HepG2 (cell line): ENCODE measurements at regions not wholly inside any gene's neighbourhood (a gene's known extent, or its start where the extent isn't known, plus 50 kb on each side); places are given as distances from the start of the nearest gene placed in this dataset.

Source experiments
- HNF4A ChIP-seq: sonication (generic); formaldehyde crosslinking; IDR thresholded peaks from 2 replicates; pipeline ENCODE4 v1.4.0; 2020; ENCODE audit warnings: missing genetic modification reagents
- SP1 ChIP-seq, 2 experiments: fragments of 450-650 bp in 1 of 2; sonication (generic) in 1 of 2; formaldehyde crosslinking in 1 of 2; IDR thresholded peaks; 2 replicates each; pipeline versions ENCODE4 v1.4.0 to v1.6.1; 2016 to 2020; ENCODE audit warnings: missing genetic modification reagents in 1 of 2
- SPEN ChIP-seq: sonication (generic); formaldehyde crosslinking; IDR thresholded peaks from 2 replicates; pipeline ENCODE4 v1.5.1; 2020; ENCODE audit warnings: low read depth, mild to moderate bottlenecking, missing genetic modification reagents
- TAF1 ChIP-seq: sonication (generic); formaldehyde crosslinking; IDR thresholded peaks from 2 replicates; pipeline ENCODE4 v1.4.0; 2020; ENCODE audit warnings: missing genetic modification reagents
- TBL1XR1 ChIP-seq: fragments of 150-350 bp; IDR thresholded peaks from 2 replicates; pipeline ENCODE4 v1.6.1; 2014; ENCODE audit warnings: borderline replicate concordance, low read length; ENCODE audit not compliant: partially characterized antibody
- U2AF2 ChIP-seq: fragments of 200-400 bp; formaldehyde crosslinking; IDR thresholded peaks from 2 replicates; pipeline ENCODE4 v1.6.1; 2017; ENCODE audit warnings: low read depth, mild to moderate bottlenecking, low read length
- ZNF34 ChIP-seq: sonication (generic); formaldehyde crosslinking; IDR thresholded peaks from 2 replicates; pipeline ENCODE4 v1.4.0; 2020; ENCODE audit warnings: mild to moderate bottlenecking, missing genetic modification reagents, borderline replicate concordance
- ZSCAN21 ChIP-seq: sonication (generic); formaldehyde crosslinking; IDR thresholded peaks from 2 replicates; pipeline ENCODE4 v1.8.0; 2022; ENCODE audit warnings: mild to moderate bottlenecking, missing genetic modification reagents, moderate library complexity, borderline replicate concordance
- TF ChIP-seq, protein P1 (sequence below): sonication (generic); formaldehyde crosslinking; IDR thresholded peaks from 2 replicates; pipeline ENCODE4 v1.5.0; 2020; ENCODE audit warnings: mild to moderate bottlenecking, missing genetic modification reagents, moderate library complexity
- TF ChIP-seq, protein P2 (sequence below): sonication (generic); formaldehyde crosslinking; IDR thresholded peaks from 2 replicates; pipeline ENCODE4 v1.5.0; 2020; ENCODE audit warnings: mild to moderate bottlenecking, missing genetic modification reagents, borderline replicate concordance
- TF ChIP-seq, protein P3 (sequence below): sonication (generic); formaldehyde crosslinking; IDR thresholded peaks from 2 replicates; pipeline ENCODE4 v1.4.0; 2020; ENCODE audit warnings: missing genetic modification reagents, mild to moderate bottlenecking, borderline replicate concordance
- TF ChIP-seq, protein P4 (sequence below), 2 experiments: sonication (generic) in 1 of 2; formaldehyde crosslinking in 1 of 2; IDR thresholded peaks; 2 replicates each; pipeline versions ENCODE4 v1.5.1 to v1.6.1; 2011 to 2020; ENCODE audit warnings: borderline replicate concordance in 1 of 2, low read depth in 1 of 2, low read length in 1 of 2, mild to moderate bottlenecking in 1 of 2, missing genetic modification reagents in 1 of 2, moderate library complexity in 1 of 2

DNA sequence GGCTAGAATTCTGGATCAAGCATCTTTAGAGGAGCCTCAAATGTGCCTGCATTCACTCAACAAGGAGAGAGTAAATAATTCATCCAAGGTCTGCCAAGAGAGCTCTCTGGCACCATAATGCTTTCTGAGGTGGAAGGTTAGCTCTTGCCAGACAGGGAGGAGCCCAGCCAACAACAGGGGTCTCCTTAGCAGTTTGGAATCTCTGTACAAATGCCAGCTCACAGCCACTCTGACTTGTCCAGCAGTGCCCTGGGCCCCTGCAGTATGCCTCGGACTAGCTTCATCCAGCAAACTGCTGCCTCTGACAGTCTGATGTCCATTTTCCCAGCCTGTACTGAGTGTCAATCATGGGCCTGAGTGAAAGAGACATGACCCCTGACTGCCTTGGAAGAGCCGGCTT lies 127.2 kb upstream of the SLC44A1 start:
- TF ChIP-seq, protein P1, sequence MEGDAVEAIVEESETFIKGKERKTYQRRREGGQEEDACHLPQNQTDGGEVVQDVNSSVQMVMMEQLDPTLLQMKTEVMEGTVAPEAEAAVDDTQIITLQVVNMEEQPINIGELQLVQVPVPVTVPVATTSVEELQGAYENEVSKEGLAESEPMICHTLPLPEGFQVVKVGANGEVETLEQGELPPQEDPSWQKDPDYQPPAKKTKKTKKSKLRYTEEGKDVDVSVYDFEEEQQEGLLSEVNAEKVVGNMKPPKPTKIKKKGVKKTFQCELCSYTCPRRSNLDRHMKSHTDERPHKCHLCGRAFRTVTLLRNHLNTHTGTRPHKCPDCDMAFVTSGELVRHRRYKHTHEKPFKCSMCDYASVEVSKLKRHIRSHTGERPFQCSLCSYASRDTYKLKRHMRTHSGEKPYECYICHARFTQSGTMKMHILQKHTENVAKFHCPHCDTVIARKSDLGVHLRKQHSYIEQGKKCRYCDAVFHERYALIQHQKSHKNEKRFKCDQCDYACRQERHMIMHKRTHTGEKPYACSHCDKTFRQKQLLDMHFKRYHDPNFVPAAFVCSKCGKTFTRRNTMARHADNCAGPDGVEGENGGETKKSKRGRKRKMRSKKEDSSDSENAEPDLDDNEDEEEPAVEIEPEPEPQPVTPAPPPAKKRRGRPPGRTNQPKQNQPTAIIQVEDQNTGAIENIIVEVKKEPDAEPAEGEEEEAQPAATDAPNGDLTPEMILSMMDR = no peak
- TF ChIP-seq SPEN (CRISPR knock-in tag) = no peak
- no peak for TF ChIP-seq TAF1 (CRISPR knock-in tag)
- TF ChIP-seq HNF4A (CRISPR knock-in tag) = no peak
- TF ChIP-seq ZNF34 (CRISPR knock-in tag) = no peak
- no peak for TF ChIP-seq U2AF2
- TF ChIP-seq, protein P2, sequence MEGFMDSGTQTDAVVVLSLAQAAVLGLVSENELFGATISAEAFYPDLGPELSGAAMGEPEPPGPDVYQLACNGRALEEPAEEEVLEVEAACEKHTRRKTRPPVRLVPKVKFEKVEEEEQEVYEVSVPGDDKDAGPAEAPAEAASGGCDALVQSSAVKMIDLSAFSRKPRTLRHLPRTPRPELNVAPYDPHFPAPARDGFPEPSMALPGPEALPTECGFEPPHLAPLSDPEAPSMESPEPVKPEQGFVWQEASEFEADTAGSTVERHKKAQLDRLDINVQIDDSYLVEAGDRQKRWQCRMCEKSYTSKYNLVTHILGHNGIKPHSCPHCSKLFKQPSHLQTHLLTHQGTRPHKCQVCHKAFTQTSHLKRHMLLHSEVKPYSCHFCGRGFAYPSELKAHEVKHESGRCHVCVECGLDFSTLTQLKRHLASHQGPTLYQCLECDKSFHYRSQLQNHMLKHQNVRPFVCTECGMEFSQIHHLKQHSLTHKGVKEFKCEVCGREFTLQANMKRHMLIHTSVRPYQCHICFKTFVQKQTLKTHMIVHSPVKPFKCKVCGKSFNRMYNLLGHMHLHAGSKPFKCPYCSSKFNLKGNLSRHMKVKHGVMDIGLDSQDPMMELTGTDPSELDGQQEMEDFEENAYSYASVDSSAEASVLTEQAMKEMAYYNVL = no peak
- TF ChIP-seq TBL1XR1 = no peak
- TF ChIP-seq, protein P3, sequence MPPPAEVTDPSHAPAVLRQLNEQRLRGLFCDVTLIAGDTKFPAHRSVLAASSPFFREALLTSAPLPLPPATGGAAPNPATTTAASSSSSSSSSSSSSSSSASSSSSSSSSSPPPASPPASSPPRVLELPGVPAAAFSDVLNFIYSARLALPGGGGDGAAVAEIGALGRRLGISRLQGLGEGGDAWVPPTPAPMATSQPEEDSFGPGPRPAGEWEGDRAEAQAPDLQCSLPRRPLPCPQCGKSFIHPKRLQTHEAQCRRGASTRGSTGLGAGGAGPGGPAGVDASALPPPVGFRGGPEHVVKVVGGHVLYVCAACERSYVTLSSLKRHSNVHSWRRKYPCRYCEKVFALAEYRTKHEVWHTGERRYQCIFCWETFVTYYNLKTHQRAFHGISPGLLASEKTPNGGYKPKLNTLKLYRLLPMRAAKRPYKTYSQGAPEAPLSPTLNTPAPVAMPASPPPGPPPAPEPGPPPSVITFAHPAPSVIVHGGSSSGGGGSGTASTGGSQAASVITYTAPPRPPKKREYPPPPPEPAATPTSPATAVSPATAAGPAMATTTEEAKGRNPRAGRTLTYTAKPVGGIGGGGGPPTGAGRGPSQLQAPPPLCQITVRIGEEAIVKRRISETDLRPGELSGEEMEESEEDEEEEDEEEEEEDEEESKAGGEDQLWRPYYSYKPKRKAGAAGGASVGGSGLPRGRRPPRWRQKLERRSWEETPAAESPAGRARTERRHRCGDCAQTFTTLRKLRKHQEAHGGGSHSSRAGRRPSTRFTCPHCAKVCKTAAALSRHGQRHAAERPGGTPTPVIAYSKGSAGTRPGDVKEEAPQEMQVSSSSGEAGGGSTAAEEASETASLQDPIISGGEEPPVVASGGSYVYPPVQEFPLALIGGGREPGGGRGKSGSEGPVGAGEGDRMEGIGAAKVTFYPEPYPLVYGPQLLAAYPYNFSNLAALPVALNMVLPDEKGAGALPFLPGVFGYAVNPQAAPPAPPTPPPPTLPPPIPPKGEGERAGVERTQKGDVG (CRISPR knock-in tag) = no peak
- TF ChIP-seq SP1 (IDR thresholded peaks at IDR 0.05) = no peak
- TF ChIP-seq SP1 (CRISPR knock-in tag; IDR thresholded peaks at IDR 0.05) = no peak
- TF ChIP-seq ZSCAN21 = no peak
- TF ChIP-seq, protein P4, sequence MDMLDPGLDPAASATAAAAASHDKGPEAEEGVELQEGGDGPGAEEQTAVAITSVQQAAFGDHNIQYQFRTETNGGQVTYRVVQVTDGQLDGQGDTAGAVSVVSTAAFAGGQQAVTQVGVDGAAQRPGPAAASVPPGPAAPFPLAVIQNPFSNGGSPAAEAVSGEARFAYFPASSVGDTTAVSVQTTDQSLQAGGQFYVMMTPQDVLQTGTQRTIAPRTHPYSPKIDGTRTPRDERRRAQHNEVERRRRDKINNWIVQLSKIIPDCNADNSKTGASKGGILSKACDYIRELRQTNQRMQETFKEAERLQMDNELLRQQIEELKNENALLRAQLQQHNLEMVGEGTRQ (IDR thresholded peaks at IDR 0.05; ENCODE audit: low read depth, low read length) = no peak
- TF ChIP-seq, protein P4 (CRISPR knock-in tag; IDR thresholded peaks at IDR 0.05; ENCODE audit: borderline replicate concordance) = no peak
